IPS DF 6.9 (cell line): ENCODE measurements at regions not wholly inside any gene's neighbourhood (a gene's known extent, or its start where the extent isn't known, plus 50 kb on each side); places are given as distances from the start of the nearest gene placed in this dataset.
"Not testable (repeated sequence)": the region's sequence is repeated elsewhere in the genome, so short reads cannot be mapped to it uniquely, and the experiment has no call there.

Experiments
- DNase-seq: peaks from one replicate; pipeline ENCODE4 v3.0.0-alpha.2; 2013; ENCODE audit warnings: low read depth, low spot score
- H3K27ac ChIP-seq: one replicate; pipeline ENCODE4 v1.5.1; 2013; ENCODE audit warnings: low read length, control low read depth
- H3K27me3 ChIP-seq: 2 replicates; pipeline ENCODE4 v1.6.1; 2013; ENCODE audit warnings: mild to moderate bottlenecking, low read length; ENCODE audit not compliant: control insufficient read depth, insufficient read depth
- H3K36me3 ChIP-seq: 2 replicates; pipeline ENCODE4 v1.6.1; 2013; ENCODE audit warnings: low read length; ENCODE audit not compliant: control insufficient read depth, insufficient read depth
- H3K4me1 ChIP-seq: 2 replicates; pipeline ENCODE4 v1.6.1; 2013; ENCODE audit warnings: low read length; ENCODE audit not compliant: control insufficient read depth, insufficient read depth
- H3K4me3 ChIP-seq: 2 replicates; pipeline ENCODE4 v1.5.1; 2013; ENCODE audit warnings: mild to moderate bottlenecking, low read length
- H3K9me3 ChIP-seq: 2 replicates; pipeline ENCODE4 v1.6.1; 2013; ENCODE audit warnings: low read length, inconsistent platforms; ENCODE audit not compliant: control insufficient read depth, insufficient read depth
- WGBS: extraction: QIAGEN DNeasy Blood & Tissue Kit; methylation state at CpG from one replicate; pipeline ENCODE4 v1.1.7; 2013; ENCODE audit warnings: mixed read lengths, missing lambda C conversion rate; ENCODE audit not compliant: insufficient read length, insufficient coverage; 5-methylcytosine and 5-hydroxymethylcytosine counted together

- no CpG with 5 or more reads among the region's 5 CpGs for WGBS
- H3K27me3 ChIP-seq = no peaks in the 10 kb centered on the region; the same call in 1 of the 2 replicates
- DNase-seq = no peak
- no peaks in the 10 kb centered on the region for H3K9me3 ChIP-seq
- H3K4me3 ChIP-seq = no peak overlapping the region
- no peaks in the 10 kb centered on the region for H3K4me1 ChIP-seq
- H3K36me3 ChIP-seq = no peaks in the 10 kb centered on the region
- no peak overlapping the region for H3K27ac ChIP-seq
These were observed 374.2 kb downstream of the SMOC2 start for GRCh38 chr6:168815229-168815628.

- H3K9me3 ChIP-seq = no peaks in the 10 kb centered on the region
- no peak overlapping the region for H3K27ac ChIP-seq
- no peaks in the 10 kb centered on the region for H3K27me3 ChIP-seq
- no peak overlapping the region for H3K4me3 ChIP-seq
- no peak for DNase-seq
- WGBS = no CpG with 5 or more reads among the region's 6 CpGs
- no peaks in the 10 kb centered on the region for H3K36me3 ChIP-seq
- no peaks in the 10 kb centered on the region for H3K4me1 ChIP-seq
These were observed 367.2 kb downstream of the SMOC2 start for GRCh38 chr6:168808232-168808631.

GRCh38 chr6:168804331-168804730 lies 363.3 kb downstream of the SMOC2 start:
- no peaks in the 10 kb centered on the region for H3K27me3 ChIP-seq
- H3K4me3 ChIP-seq = no peak overlapping the region
- no CpG with 5 or more reads among the region's 2 CpGs for WGBS
- H3K4me1 ChIP-seq = no peaks in the 10 kb centered on the region
- no peak for DNase-seq
- no peaks in the 10 kb centered on the region for H3K9me3 ChIP-seq
- no peaks in the 10 kb centered on the region for H3K36me3 ChIP-seq
- no peak overlapping the region for H3K27ac ChIP-seq

GRCh38 chr6:168803874-168804273 lies 362.9 kb downstream of the SMOC2 start:
- Histone ChIP-seq H3K4me1 (no peaks in the 10 kb centered on the region), H3K36me3 (no peaks in the 10 kb centered on the region), H3K9me3 (no peaks in the 10 kb centered on the region), H3K27ac (no peak overlapping the region), H3K4me3 (no peak overlapping the region), H3K27me3 (no peaks in the 10 kb centered on the region)
- no CpG with 5 or more reads among the region's 2 CpGs for WGBS
- no peak for DNase-seq

GRCh38 chr6:168799067-168799466 lies 358.1 kb downstream of the SMOC2 start:
- Histone ChIP-seq H3K27ac (no peak overlapping the region), H3K4me1 (no peaks in the 10 kb centered on the region), H3K36me3 (no peaks in the 10 kb centered on the region), H3K9me3 (no peaks in the 10 kb centered on the region), H3K27me3 (no peaks in the 10 kb centered on the region), H3K4me3 (no peak overlapping the region)
- DNase-seq = no peak
- no CpG with 5 or more reads among the region's 5 CpGs for WGBS

GRCh38 chr6:168796106-168796505 lies 355.1 kb downstream of the SMOC2 start:
- no peak for DNase-seq
- no CpG with 5 or more reads among the region's 8 CpGs for WGBS
- Histone ChIP-seq H3K9me3 (no peaks in the 10 kb centered on the region), H3K4me3 (no peak overlapping the region), H3K27ac (no peak overlapping the region), H3K36me3 (no peaks in the 10 kb centered on the region), H3K27me3 (no peaks in the 10 kb centered on the region), H3K4me1 (no peaks in the 10 kb centered on the region)

GRCh38 chr6:168795611-168796010 lies 354.6 kb downstream of the SMOC2 start:
- not testable (repeated sequence) for H3K27ac ChIP-seq
- WGBS = no CpG with 5 or more reads among the region's 12 CpGs

GRCh38 chr6:168794491-168794890 lies 353.5 kb downstream of the SMOC2 start:
- Histone ChIP-seq H3K9me3 (no peaks in the 10 kb centered on the region), H3K4me1 (no peaks in the 10 kb centered on the region), H3K36me3 (no peaks in the 10 kb centered on the region), H3K27me3 (no peaks in the 10 kb centered on the region), H3K27ac (no peak overlapping the region), H3K4me3 (no peak overlapping the region)
- DNase-seq = no peak
- WGBS = no CpG with 5 or more reads among the region's 12 CpGs

More at GRCh38 chr6:168795611-168796010, 354.6 kb downstream of the SMOC2 start:
- not testable (repeated sequence) for H3K27me3 ChIP-seq, H3K4me3 ChIP-seq, DNase-seq, H3K4me1 ChIP-seq, H3K9me3 ChIP-seq, H3K36me3 ChIP-seq

- DNase-seq = no peak
- Histone ChIP-seq H3K4me1 (no peaks in the 10 kb centered on the region), H3K4me3 (no peak overlapping the region), H3K27ac (no peak overlapping the region), H3K9me3 (no peaks in the 10 kb centered on the region), H3K27me3 (no peaks in the 10 kb centered on the region), H3K36me3 (no peaks in the 10 kb centered on the region)
- no CpG with 5 or more reads among the region's 6 CpGs for WGBS
These were observed 352.7 kb downstream of the SMOC2 start for GRCh38 chr6:168793649-168794048.

- H3K27me3 ChIP-seq = no peaks in the 10 kb centered on the region
- no peaks in the 10 kb centered on the region for H3K9me3 ChIP-seq
- no peak for DNase-seq
- WGBS = no CpG with 5 or more reads among the region's 4 CpGs
- no peak overlapping the region for H3K4me3 ChIP-seq
- H3K27ac ChIP-seq = no peak overlapping the region
- H3K4me1 ChIP-seq = no peaks in the 10 kb centered on the region
- no peaks in the 10 kb centered on the region for H3K36me3 ChIP-seq
These were observed 350.9 kb downstream of the SMOC2 start for GRCh38 chr6:168791917-168792316.

GRCh38 chr6:168789699-168790098 lies 348.7 kb downstream of the SMOC2 start:
- no peaks in the 10 kb centered on the region for H3K27me3 ChIP-seq
- H3K27ac ChIP-seq = no peak overlapping the region
- no peaks in the 10 kb centered on the region for H3K9me3 ChIP-seq
- WGBS = no CpG with 5 or more reads among the region's 10 CpGs
- H3K4me1 ChIP-seq = no peaks in the 10 kb centered on the region
- H3K4me3 ChIP-seq = no peak overlapping the region
- no peak for DNase-seq
- no peaks in the 10 kb centered on the region for H3K36me3 ChIP-seq
